Caco-2 (cell line): ENCODE measurements at regions not wholly inside any gene's neighbourhood (a gene's known extent, or its start where the extent isn't known, plus 50 kb on each side); places are given as distances from the start of the nearest gene placed in this dataset.

Experiments
- BruUV-seq: library from RNA; stranded (reverse); fragments of 400-500 nt; replicated peaks from 2 replicates; lab custom pipeline; 2021; lab: Mats Ljungman, UMichigan
- CTCF ChIA-PET: fragments of 300-600 bp; sonication (Branson Sonifier 250); formaldehyde crosslinking; loops from one replicate; lab custom pipeline; 2022; ENCODE audit warnings: antibody characterized with exemption; lab: Charles Lee
- POLR2A ChIA-PET: fragments of 300-600 bp; sonication (Branson Sonifier 250); formaldehyde crosslinking; loops from one replicate; lab custom pipeline; 2022; ENCODE audit warnings: antibody characterized with exemption; lab: Charles Lee
- DNase-seq, 2 experiments: peaks; one replicate each; pipeline versions ENCODE4 v3.0.0 to v3.0.0-alpha.2; 2020 to 2022
- H3K27me3 ChIP-seq: replicated peaks from 2 replicates; pipeline ENCODE4 v1.6.0; 2011; ENCODE audit warnings: low read length; ENCODE audit not compliant: control insufficient read depth, insufficient read depth
- H3K36me3 ChIP-seq: 2 replicates; pipeline ENCODE4 v1.5.1; 2011; ENCODE audit warnings: low read length; ENCODE audit not compliant: control insufficient read depth, insufficient read depth
- H3K4me1 ChIP-seq: fragments of 250-450 bp; sonication (Bioruptor Pico); 2 replicates; pipeline ENCODE4 v1.5.1; 2020; ENCODE audit warnings: mild to moderate bottlenecking
- H3K4me3 ChIP-seq: 2 replicates; pipeline ENCODE4 v1.5.1; 2011; ENCODE audit warnings: low read depth, mild to moderate bottlenecking, control low read depth, low read length
- H3K9me3 ChIP-seq: fragments of 250-450 bp; sonication (Bioruptor Pico); 2 replicates; pipeline ENCODE4 v1.5.1; 2020; ENCODE audit warnings: mild to moderate bottlenecking, moderate library complexity
- H3K27ac Mint-ChIP-seq: one replicate; pipeline ENCODE4 v1.8.0; 2022; ENCODE audit warnings: mixed read lengths; ENCODE audit not compliant: unreplicated experiment
- H3K27me3 Mint-ChIP-seq: one replicate; pipeline ENCODE4 v1.8.0; 2022; ENCODE audit warnings: mixed read lengths; ENCODE audit not compliant: insufficient read depth, unreplicated experiment
- H3K36me3 Mint-ChIP-seq: one replicate; pipeline ENCODE4 v1.8.0; 2022; ENCODE audit warnings: mild to moderate bottlenecking, mixed read lengths; ENCODE audit not compliant: insufficient read depth, unreplicated experiment
- H3K4me1 Mint-ChIP-seq: one replicate; pipeline ENCODE4 v1.8.0; 2022; ENCODE audit warnings: low read depth, mixed read lengths; ENCODE audit not compliant: unreplicated experiment
- H3K4me3 Mint-ChIP-seq: one replicate; pipeline ENCODE4 v1.8.0; 2022; ENCODE audit warnings: mild to moderate bottlenecking, moderate library complexity, mixed read lengths; ENCODE audit not compliant: unreplicated experiment
- H3K9me3 Mint-ChIP-seq: one replicate; pipeline ENCODE4 v1.8.0; 2022; ENCODE audit warnings: mixed read lengths; ENCODE audit not compliant: unreplicated experiment
- CTCF ChIP-seq, 2 experiments: fragments of 200-600 bp in 1 of 2; IDR thresholded peaks; 1 replicate in 1 of 2; 2 replicates in 1 of 2; pipeline versions ENCODE4 v1.5.1 to v1.8.0; 2011 to 2022; ENCODE audit warnings: antibody characterized with exemption in 1 of 2, control low read depth in 1 of 2, inconsistent platforms in 1 of 2, low read depth in 1 of 2, low read length in 1 of 2, mild to moderate bottlenecking in 1 of 2, moderate library complexity in 1 of 2; ENCODE audit not compliant: insufficient read depth in 1 of 2, severe bottlenecking in 1 of 2, unreplicated experiment in 1 of 2
- intact Hi-C: fragments of 100-400 bp; cut with micrococcal nuclease; formaldehyde crosslinking; loops from one replicate; pipeline ENCODE4 v1.10.0; 2022; ENCODE audit not compliant: unreplicated experiment

- H3K9me3 Mint-ChIP-seq, result peaks cover 22% of the 10 kb centered on the region
Measured at GRCh38 chr21:35196128-35196527, 147.0 kb upstream of the RUNX1 start.

GRCh38 chr21:35195232-35195631 lies 146.1 kb upstream of the RUNX1 start:
- no peaks in the 10 kb centered on the region for H3K27me3 Mint-ChIP-seq
- POLR2A ChIA-PET, result no interaction called here

More at GRCh38 chr21:35196128-35196527, 147.0 kb upstream of the RUNX1 start:
- peaks cover 8% of the 10 kb centered on the region for H3K4me1 Mint-ChIP-seq
- no peaks in the 10 kb centered on the region for H3K36me3 Mint-ChIP-seq
- POLR2A ChIA-PET, result no interaction called here
- peaks cover 9% of the 10 kb centered on the region; the same call in 1 of the 2 replicates for H3K4me1 ChIP-seq
- H3K27me3 ChIP-seq, result no peaks in the 10 kb centered on the region
- CTCF ChIA-PET, result no interaction called here
- no peak overlapping the region for H3K4me3 ChIP-seq
- no peak for DNase-seq
- no peaks in the 10 kb centered on the region for H3K27me3 Mint-ChIP-seq
- no peaks in the 10 kb centered on the region for H3K36me3 ChIP-seq
- no TSS peak for BruUV-seq
- H3K27ac Mint-ChIP-seq, result no peak overlapping the region
- H3K9me3 ChIP-seq, result no peaks in the 10 kb centered on the region
- H3K4me3 Mint-ChIP-seq, result no peak overlapping the region
- no peak for TF ChIP-seq CTCF (IDR thresholded peaks at IDR 0.05; ENCODE audit: insufficient read depth in 1 of 2, low read depth in 1 of 2, low read length in 1 of 2, severe bottlenecking in 1 of 2, unreplicated experiment in 1 of 2)
- intact Hi-C loops, result no loop called here

GRCh38 chr21:35191754-35192153 lies 142.7 kb upstream of the RUNX1 start:
- CTCF ChIA-PET, result no interaction called here
- DNase-seq, result no peak
- H3K27me3 Mint-ChIP-seq, result no peaks in the 10 kb centered on the region
- H3K9me3 Mint-ChIP-seq, result peaks cover 22% of the 10 kb centered on the region
- H3K4me3 Mint-ChIP-seq, result no peak overlapping the region
- H3K4me1 Mint-ChIP-seq, result no peaks in the 10 kb centered on the region
- no peak overlapping the region for H3K4me3 ChIP-seq
- H3K36me3 ChIP-seq, result no peaks in the 10 kb centered on the region
- intact Hi-C loops, result no loop called here
- POLR2A ChIA-PET, result no interaction called here
- H3K9me3 ChIP-seq, result no peaks in the 10 kb centered on the region
- no TSS peak for BruUV-seq
- peaks cover 8% of the 10 kb centered on the region; the same call in 1 of the 2 replicates for H3K4me1 ChIP-seq
- no peaks in the 10 kb centered on the region for H3K27me3 ChIP-seq
- H3K27ac Mint-ChIP-seq, result no peak overlapping the region
- no peaks in the 10 kb centered on the region for H3K36me3 Mint-ChIP-seq
- no peak for TF ChIP-seq CTCF (IDR thresholded peaks at IDR 0.05; ENCODE audit: insufficient read depth in 1 of 2, low read depth in 1 of 2, low read length in 1 of 2, severe bottlenecking in 1 of 2, unreplicated experiment in 1 of 2)

More at GRCh38 chr21:35195232-35195631, 146.1 kb upstream of the RUNX1 start:
- H3K9me3 Mint-ChIP-seq, result peaks cover 22% of the 10 kb centered on the region
- no peak overlapping the region for H3K4me3 Mint-ChIP-seq
- intact Hi-C loops, result no loop called here
- Histone ChIP-seq H3K27me3 (no peaks in the 10 kb centered on the region), H3K36me3 (no peaks in the 10 kb centered on the region), H3K4me1 (peaks cover 9% of the 10 kb centered on the region; the same call in 1 of the 2 replicates), H3K4me3 (no peak overlapping the region), H3K9me3 (no peaks in the 10 kb centered on the region)
- TF ChIP-seq CTCF (IDR thresholded peaks at IDR 0.05; ENCODE audit: insufficient read depth in 1 of 2, low read depth in 1 of 2, low read length in 1 of 2, severe bottlenecking in 1 of 2, unreplicated experiment in 1 of 2), result no peak
- H3K36me3 Mint-ChIP-seq, result no peaks in the 10 kb centered on the region
- CTCF ChIA-PET, result no interaction called here
- DNase-seq, result no peak
- no TSS peak for BruUV-seq
- H3K27ac Mint-ChIP-seq, result no peak overlapping the region
- H3K4me1 Mint-ChIP-seq, result peaks cover 8% of the 10 kb centered on the region
